PC-3 (cell line): ENCODE measurements at regions not wholly inside any gene's neighbourhood (a gene's known extent, or its start where the extent isn't known, plus 50 kb on each side); places are given as distances from the start of the nearest gene placed in this dataset.

Experiments used
- CTCF ChIP-seq: fragments of 300-600 bp; sonication (generic); conservative IDR thresholded peaks from 2 replicates; pipeline ENCODE4 v1.5.1; 2017; ENCODE audit warnings: antibody characterized with exemption, low read depth, mild to moderate bottlenecking, low read length
- EZH2 ChIP-seq: fragments of 300-600 bp; sonication (generic); IDR thresholded peaks from one replicate; pipeline ENCODE4 v1.6.1; 2017; ENCODE audit warnings: antibody characterized with exemption, mild to moderate bottlenecking, low read length; ENCODE audit not compliant: unreplicated experiment
- EZH2phosphoT487 ChIP-seq: fragments of 300-600 bp; sonication (generic); IDR thresholded peaks from 2 replicates; pipeline ENCODE4 v1.6.1; 2018; ENCODE audit warnings: mild to moderate bottlenecking, antibody characterized with exemption, low read length, borderline replicate concordance

GRCh38 chr13:74569251-74569650, 435.0 kb upstream of the KLF12 start:
- TF ChIP-seq CTCF, result no peak
- TF ChIP-seq EZH2, result no peak
- no peak for TF ChIP-seq EZH2phosphoT487
